Kidney tubule cell (primary cell): ENCODE measurements at regions not wholly inside any gene's neighbourhood (a gene's known extent, or its start where the extent isn't known, plus 50 kb on each side); places are given as distances from the start of the nearest gene placed in this dataset.
"Not testable (repeated sequence)": the region's sequence is repeated elsewhere in the genome, so short reads cannot be mapped to it uniquely, and the experiment has no call there.

Experiments
- DNase-seq: peaks from one replicate; pipeline ENCODE4 v3.0.0-alpha.2; 2018; ENCODE audit warnings: low spot score

GRCh38 chr6:170198298-170198697 is 92.6 kb downstream of the DLL1 start:
- no peak for DNase-seq

GRCh38 chr6:170193326-170193821 is 97.5 kb downstream of the DLL1 start:
- DNase-seq: no peak

GRCh38 chr6:170192905-170193304 is 98.0 kb downstream of the DLL1 start:
- no peak for DNase-seq

GRCh38 chr6:170192101-170192500 is 98.8 kb downstream of the DLL1 start:
- not testable (repeated sequence) for DNase-seq

DNA sequence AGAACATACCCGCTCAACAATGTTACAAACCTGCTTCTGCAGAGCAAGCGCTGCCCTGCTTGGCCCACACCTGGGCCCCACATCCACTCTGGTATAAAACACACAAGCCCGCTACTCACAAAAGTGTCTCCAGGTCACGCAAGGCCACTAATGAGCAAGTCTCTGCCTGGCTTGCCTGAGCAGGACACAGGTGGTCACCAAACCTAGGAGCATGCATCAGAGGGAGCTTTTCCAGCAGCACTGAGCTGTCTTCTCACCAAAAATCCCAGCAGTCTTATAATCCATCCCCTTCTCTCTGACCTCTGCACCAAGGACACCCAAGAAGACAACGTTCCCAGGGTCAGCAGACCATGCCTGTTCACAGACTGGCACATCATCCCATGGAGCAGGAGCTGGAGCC is 100.8 kb downstream of the DLL1 start:
- DNase-seq: no peak

- no peak for DNase-seq
Measured at GRCh38 chr6:170189236-170189635, 101.6 kb downstream of the DLL1 start.

DNA sequence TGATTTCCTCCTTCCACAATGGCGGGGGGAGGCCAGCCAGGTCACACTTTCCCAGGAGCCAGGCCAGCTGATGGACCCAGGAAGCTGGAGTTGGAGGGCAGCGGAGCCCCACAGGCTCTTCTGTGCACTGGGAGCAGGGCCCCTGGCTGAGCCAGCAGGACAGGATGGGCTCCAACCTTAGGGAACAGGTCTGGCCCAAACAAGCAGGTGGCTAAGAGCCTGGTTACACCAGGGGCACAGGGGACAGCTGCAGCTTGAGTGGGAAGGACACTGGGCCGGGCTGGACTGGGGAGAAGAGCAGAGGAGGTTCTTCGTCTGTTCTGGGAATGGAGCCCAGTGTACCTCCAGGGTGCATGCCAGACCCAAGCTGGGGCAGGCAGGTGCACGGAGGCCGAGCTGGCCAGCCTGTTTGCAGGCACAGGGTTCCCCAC is 102.3 kb downstream of the DLL1 start:
- no peak for DNase-seq

DNA sequence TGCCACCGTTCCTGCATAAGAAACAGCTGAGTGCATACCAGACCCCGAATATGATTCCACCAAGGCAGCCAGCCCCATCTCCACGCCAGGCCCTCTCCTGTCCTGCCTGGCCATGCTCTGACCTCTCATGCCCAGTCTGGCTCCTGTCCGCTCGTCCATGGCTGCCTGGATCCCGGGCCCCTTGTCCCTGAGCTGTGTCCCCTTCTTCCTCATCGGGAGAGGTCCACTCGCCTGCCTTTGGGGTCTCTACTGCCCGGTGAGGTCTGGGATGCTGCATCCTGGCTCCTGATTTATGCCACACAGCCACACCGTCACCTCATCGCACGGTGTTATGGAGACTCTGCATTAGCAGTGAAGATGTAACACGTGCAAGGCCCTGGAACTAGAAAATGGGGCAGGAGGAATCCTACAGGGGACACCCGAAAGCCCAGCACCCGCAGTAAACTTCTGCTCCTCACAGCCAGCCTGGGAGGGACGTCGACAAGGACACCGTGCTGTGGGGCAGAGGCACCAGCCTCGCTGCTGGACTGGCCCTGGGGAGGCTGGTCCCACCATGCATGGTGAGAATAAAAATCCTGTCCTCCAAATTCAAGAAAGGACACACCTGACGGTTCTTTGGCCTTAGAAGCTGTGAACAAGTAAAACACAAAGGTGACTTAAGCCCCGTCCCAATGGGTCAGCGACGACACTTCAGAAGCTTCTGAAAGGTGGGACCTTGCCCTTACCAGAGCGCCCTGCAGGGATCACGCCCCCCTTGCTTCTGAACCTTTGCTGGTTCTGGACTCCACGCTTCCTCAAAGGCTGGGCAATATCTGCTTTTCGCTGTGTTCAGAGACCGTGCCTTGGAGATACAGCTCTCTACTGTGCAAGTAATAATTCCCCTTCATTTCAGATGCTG is 103.0 kb downstream of the DLL1 start:
- no peak for DNase-seq

- DNase-seq: no peak
Measured at GRCh38 chr6:170186941-170187668, 103.8 kb downstream of the DLL1 start.

DNA sequence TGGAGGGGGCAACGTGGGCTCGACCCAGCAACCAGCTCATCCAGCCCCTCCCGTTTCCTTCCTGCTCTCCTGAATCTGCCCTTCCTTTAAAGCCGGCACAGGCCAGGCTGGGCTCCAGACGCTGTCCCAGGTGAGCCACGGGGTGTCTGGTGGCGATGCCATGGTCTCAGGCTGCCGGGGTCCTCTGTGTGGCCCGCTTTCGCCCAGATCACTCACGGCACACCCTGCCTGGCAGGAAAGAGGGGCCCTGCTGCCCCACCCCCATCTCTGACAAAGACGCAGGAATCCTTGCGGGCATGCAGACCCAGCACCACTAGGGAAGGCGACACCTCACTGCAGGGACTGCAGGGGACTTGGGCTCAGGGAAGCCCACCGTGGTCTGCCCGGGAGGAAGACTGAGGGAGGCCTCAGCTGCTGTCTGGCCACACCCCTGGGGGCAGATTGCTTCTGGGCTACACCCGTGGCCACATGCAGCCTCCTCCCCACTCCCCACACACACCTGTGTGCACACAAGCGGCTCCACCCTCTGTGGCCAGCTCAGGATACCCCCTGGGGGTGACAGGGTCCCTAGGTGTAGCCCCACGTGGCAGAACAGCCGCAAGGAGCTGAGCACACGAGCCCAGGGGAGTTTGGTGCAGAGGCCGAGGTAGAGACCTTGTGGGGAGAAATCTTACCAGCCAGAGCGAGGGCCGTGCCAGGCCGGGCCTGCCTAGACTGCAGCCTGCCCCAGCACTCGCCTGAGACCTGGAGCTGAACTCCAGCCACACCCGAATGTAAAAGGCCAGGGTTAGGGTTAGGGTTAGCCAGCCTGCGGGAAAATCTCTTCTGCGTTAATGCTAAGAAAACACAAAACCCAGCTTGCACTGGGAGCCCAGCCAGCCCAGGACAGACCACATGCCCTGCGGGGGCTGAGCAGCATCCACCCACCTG is 104.6 kb downstream of the DLL1 start:
- no peak for DNase-seq

GRCh38 chr6:170185175-170185978 is 105.5 kb downstream of the DLL1 start:
- DNase-seq: no peak

GRCh38 chr6:170184316-170184715 is 106.6 kb downstream of the DLL1 start:
- DNase-seq: no peak

DNA sequence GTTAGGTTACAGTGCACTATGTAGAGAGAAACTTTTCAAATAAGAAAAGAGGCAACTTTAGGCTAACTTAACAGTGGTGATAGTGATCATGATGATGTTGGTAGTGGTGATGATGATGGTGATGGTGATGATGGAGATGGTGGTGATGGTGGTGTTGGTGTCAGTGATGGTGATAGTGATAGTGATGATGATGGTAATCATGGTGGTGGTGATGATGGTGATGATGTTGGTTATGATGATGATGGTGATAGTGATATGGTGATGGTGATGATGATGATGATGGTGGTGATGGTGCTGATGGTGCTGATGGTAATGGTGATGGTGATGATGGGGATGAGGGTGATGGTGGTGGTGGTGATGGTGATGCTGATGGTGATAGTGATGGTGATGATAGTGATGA is 107.4 kb downstream of the DLL1 start:
- DNase-seq: no peak

DNA sequence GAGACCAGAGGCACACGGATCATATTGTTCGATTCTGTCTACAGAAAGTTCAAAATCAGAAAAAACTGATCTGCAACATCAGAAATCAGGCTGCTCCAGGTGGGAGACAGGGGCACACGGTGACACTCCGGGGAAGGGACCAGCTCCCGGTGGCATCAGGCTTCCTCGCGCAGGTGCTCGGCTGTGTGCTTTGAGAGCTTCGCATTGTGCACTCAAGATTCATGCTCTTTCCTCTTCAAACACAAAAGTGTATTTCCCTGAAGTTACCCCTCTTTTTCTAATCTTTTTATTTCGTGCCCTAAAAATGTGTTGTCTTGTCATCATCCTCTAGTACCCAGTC is 108.1 kb downstream of the DLL1 start:
- DNase-seq: no peak

- no peak for DNase-seq
Measured at GRCh38 chr6:170182093-170182780, 108.6 kb downstream of the DLL1 start.

DNA sequence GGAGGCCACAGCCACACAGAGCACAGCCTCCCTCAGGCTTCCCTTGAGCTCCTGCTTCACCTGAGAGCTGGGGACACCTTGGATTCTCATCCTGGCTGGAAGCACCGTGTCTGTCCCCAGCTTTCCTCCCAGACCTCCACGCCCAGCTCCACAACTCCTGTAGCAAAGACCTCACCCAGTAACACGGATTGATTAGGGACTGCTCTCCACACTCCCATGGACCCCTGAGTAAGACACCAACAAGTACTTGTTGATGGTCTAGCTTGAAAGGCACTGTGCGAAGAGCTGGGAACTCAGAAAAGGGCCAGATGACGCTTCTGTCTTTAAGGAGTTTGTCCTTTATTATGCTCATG is 109.6 kb downstream of the DLL1 start:
- DNase-seq: no peak

GRCh38 chr6:170180671-170181337 is 110.1 kb downstream of the DLL1 start:
- no peak for DNase-seq

- DNase-seq: no peak
Measured at GRCh38 chr6:170179616-170180324, 111.1 kb downstream of the DLL1 start.
